Erythroblast (primary cell): ENCODE measurements at regions not wholly inside any gene's neighbourhood (a gene's known extent, or its start where the extent isn't known, plus 50 kb on each side); places are given as distances from the start of the nearest gene placed in this dataset.

Experiments
- GATA1 ChIP-seq: IDR thresholded peaks from 2 replicates; pipeline ENCODE4 v1.6.1; 2011; ENCODE audit warnings: low read depth, mild to moderate bottlenecking, control low read depth, low read length, moderate library complexity
- POLR2A ChIP-seq: IDR thresholded peaks from 2 replicates; pipeline ENCODE4 v1.6.1; 2011; ENCODE audit warnings: mild to moderate bottlenecking, low read length

DNA sequence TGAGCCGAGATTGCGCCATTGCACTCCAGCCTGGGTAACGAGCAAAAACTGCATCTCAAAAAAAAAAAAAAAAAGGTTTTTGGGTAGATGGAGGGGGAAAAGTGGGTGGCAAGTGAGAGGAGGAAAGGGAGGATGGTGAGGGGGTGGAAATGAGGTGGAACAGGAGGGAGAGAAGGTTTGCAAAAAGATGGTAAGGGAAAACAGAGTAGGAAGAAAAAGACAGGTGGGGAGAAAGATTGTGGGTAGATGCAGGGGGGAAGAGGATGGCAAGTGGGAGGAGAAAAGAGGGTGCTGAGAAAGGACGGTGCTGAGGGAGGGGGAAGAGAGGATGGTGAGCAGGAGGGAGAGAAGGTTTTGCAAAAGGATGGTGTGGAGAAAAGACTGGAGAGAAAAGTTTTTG, 57.8 kb upstream of the C1QTNF9B start:
- no peak for TF ChIP-seq POLR2A
- TF ChIP-seq GATA1, result no peak
